Lung (tissue), 11 donors: ENCODE measurements at regions not wholly inside any gene's neighbourhood (a gene's known extent, or its start where the extent isn't known, plus 50 kb on each side); places are given as distances from the start of the nearest gene placed in this dataset.

Experiments
- ATAC-seq: fragments of 200-7000 bp; cut with Tn5 transposase; one replicate; pipeline ENCODE4 v1.9.1; 2020; ENCODE audit warnings: moderate number of reproducible peaks; ENCODE audit not compliant: insufficient read depth, low FRiP score
- DNase-seq, 3 donors: peaks; one replicate each; pipeline ENCODE4 v3.0.0-alpha.2; 2013 to 2017
- H3K27ac ChIP-seq, 2 donors: one replicate each; pipeline ENCODE4 v1.5.1; 2013; ENCODE audit warnings: mild to moderate bottlenecking in 2 of 2, moderate library complexity in 2 of 2, control low read depth in 1 of 2, inconsistent platforms in 1 of 2, low read depth in 1 of 2, low read length in 1 of 2
- H3K27me3 ChIP-seq, 3 donors: one replicate each; pipeline ENCODE4 v1.5.1; 2013; ENCODE audit warnings: low read length in 2 of 3; ENCODE audit not compliant: control insufficient read depth in 3 of 3, insufficient read depth in 3 of 3
- H3K36me3 ChIP-seq, 4 donors: one replicate each; pipeline ENCODE4 v1.5.1; 2013; ENCODE audit warnings: low read length in 4 of 4, mild to moderate bottlenecking in 1 of 4, moderate library complexity in 1 of 4; ENCODE audit not compliant: control insufficient read depth in 4 of 4, insufficient read depth in 4 of 4
- H3K4me1 ChIP-seq, 5 donors: one replicate each; pipeline ENCODE4 v1.5.1; 2013; ENCODE audit warnings: low read length in 5 of 5, mild to moderate bottlenecking in 2 of 5, moderate library complexity in 1 of 5; ENCODE audit not compliant: control insufficient read depth in 5 of 5, insufficient read depth in 5 of 5
- H3K4me3 ChIP-seq: one replicate; pipeline ENCODE4 v1.5.1; 2013; ENCODE audit warnings: mild to moderate bottlenecking, control low read depth, moderate library complexity
- H3K9ac ChIP-seq, 2 donors: one replicate each; pipeline ENCODE4 v1.5.1; 2013; ENCODE audit warnings: low read length in 2 of 2, control low read depth in 1 of 2; ENCODE audit not compliant: insufficient read depth in 1 of 2
- H3K9me3 ChIP-seq, 4 donors: one replicate each; pipeline ENCODE4 v1.5.1; 2013; ENCODE audit warnings: low read length in 3 of 4, mild to moderate bottlenecking in 1 of 4, moderate library complexity in 1 of 4; ENCODE audit not compliant: control insufficient read depth in 4 of 4, insufficient read depth in 3 of 4
- WGBS, 2 donors: extraction: QIAGEN DNeasy Blood & Tissue Kit; methylation state at CpG; one replicate each; pipeline ENCODE4 v1.1.7; 2013; 5-methylcytosine and 5-hydroxymethylcytosine counted together
- TF ChIP-seq, protein P1 (sequence below): IDR thresholded peaks from 2 replicates; pipeline ENCODE4 v1.5.1; 2012; ENCODE audit warnings: mild to moderate bottlenecking; ENCODE audit errors: control extremely low read depth, extremely low read depth
- donor health status: control.
- donor health status: control.
- donor health status: Bipolar disorder and iron deficiency.
- donor health status: healthy.
- donor health status: DM: yes; HTN: yes; CAD: no.

DNA sequence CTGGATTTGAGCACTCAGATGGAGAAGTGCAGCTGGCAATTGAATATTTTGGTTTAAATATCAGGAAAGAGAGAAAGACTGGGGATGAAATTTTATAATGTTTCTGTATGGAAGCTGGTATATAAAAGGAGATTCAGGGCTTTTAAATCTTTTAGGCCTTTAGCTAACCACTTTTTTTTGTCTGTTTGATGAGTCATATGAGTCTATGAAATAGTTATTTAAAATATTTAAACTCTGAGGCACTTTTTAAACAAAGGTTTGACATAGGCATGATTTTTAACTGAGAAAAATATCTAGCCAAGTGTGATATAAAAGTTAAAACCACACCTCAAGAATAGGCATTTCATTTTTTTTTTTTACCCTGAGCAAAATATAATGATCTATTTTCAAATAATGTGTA is 944.3 kb downstream of the GATA3 start:
- no peak overlapping the region for H3K4me3 ChIP-seq
- TF ChIP-seq, protein P1, sequence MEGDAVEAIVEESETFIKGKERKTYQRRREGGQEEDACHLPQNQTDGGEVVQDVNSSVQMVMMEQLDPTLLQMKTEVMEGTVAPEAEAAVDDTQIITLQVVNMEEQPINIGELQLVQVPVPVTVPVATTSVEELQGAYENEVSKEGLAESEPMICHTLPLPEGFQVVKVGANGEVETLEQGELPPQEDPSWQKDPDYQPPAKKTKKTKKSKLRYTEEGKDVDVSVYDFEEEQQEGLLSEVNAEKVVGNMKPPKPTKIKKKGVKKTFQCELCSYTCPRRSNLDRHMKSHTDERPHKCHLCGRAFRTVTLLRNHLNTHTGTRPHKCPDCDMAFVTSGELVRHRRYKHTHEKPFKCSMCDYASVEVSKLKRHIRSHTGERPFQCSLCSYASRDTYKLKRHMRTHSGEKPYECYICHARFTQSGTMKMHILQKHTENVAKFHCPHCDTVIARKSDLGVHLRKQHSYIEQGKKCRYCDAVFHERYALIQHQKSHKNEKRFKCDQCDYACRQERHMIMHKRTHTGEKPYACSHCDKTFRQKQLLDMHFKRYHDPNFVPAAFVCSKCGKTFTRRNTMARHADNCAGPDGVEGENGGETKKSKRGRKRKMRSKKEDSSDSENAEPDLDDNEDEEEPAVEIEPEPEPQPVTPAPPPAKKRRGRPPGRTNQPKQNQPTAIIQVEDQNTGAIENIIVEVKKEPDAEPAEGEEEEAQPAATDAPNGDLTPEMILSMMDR: no peak
- no peaks in the 10 kb centered on the region for H3K36me3 ChIP-seq
- no peak overlapping the region for H3K9ac ChIP-seq
- H3K27me3 ChIP-seq: no peaks in the 10 kb centered on the region
- H3K9me3 ChIP-seq: no peaks in the 10 kb centered on the region
- no peak for DNase-seq
- no peaks in the 10 kb centered on the region for H3K4me1 ChIP-seq
- no peak overlapping the region for H3K27ac ChIP-seq
- ATAC-seq: no peak

DNA sequence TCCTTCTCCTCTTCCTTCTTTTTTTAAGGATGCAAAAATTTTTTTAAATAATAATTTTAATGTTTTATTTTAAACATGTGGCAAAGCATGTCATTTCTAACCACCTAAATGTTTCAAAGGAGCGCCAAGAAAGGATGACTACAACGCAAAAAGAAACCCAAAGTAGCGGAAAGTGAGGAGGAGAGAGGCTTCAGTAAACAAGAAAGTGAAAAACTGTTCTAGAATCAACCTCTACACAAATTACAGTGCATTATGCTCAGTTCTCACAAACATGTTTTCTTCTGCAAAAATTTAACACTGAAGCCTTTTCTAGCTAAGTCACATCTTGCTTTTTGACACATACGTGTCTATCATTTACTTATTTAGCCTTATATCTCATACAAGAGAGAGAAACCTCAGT is 948.6 kb downstream of the GATA3 start:
- H3K4me3 ChIP-seq: no peak overlapping the region
- H3K27me3 ChIP-seq: peaks cover 0 to 3% (median 0%) of the 10 kb centered on the region in 3 donors
- ATAC-seq (no peak), DNase-seq (no peak)
- no peaks in the 10 kb centered on the region for H3K4me1 ChIP-seq
- TF ChIP-seq, protein P1: no peak
- no peak overlapping the region for H3K9ac ChIP-seq
- 83 to 94% methylated on average over 4 of the region's 4 CpGs for WGBS, 2 donors
- no peaks in the 10 kb centered on the region for H3K9me3 ChIP-seq
- no peaks in the 10 kb centered on the region for H3K36me3 ChIP-seq
- H3K27ac ChIP-seq: no peak overlapping the region

DNA sequence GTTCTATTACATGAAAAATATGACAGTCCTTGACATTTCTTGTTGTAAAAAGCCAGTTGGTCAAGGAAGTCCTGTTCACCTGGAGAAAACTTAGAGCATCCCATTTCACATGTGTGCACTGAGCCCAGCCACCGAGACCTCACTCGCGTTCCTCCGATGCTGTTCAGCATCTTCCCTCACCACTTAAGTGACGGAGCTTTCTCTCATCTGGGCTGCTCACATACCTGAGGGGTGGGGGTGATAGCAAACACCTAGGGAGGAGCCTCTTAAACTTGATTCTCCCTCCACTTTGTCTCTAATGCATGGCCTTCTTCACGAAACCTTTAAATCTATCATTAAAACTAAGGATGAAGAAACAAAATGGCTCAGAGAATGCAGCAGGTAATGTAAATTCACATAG is 950.2 kb downstream of the GATA3 start:
- DNase-seq (no peak), ATAC-seq (no peak)
- no peak overlapping the region for H3K9ac ChIP-seq
- H3K27ac ChIP-seq: no peak overlapping the region
- 90 to 91% methylated on average over 6 of the region's 6 CpGs for WGBS, 2 donors
- H3K27me3 ChIP-seq: peaks cover 0 to 3% (median 0%) of the 10 kb centered on the region in 3 donors
- no peak overlapping the region for H3K4me3 ChIP-seq
- H3K36me3 ChIP-seq: no peaks in the 10 kb centered on the region
- no peaks in the 10 kb centered on the region for H3K9me3 ChIP-seq
- no peaks in the 10 kb centered on the region for H3K4me1 ChIP-seq
- TF ChIP-seq, protein P1: no peak

DNA sequence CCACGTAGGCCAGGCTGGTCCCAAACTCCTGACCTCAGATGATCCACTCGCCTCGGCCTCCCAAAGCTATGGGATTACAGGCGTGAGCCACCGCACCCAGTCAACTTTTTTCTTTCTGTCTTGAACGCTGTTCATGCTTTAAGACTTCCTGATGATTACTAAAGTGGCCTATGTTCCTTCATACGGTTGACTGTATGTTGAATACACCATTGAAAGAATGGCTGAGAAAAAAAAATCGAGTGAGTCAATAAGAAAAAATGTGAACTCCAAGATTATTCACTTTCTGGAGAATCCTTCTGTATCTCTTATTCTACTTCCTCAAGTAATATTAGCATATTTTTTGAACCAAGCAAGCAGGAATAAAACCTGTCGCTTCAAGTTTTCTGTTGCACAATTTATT is 955.0 kb downstream of the GATA3 start:
- no peak for ATAC-seq
- Histone ChIP-seq H3K9ac (no peak overlapping the region), H3K9me3 (no peaks in the 10 kb centered on the region), H3K27ac (no peak overlapping the region), H3K4me1 (no peaks in the 10 kb centered on the region), H3K4me3 (no peak overlapping the region), H3K27me3 (peaks cover 0 to 3% (median 0%) of the 10 kb centered on the region in 3 donors), H3K36me3 (no peaks in the 10 kb centered on the region)
- TF ChIP-seq, protein P1: no peak
- no peak for DNase-seq
- 83 to 84% methylated on average over 9 of the region's 9 CpGs for WGBS, 2 donors
